Peyer's patch (tissue), 4 donors: ENCODE measurements at regions not wholly inside any gene's neighbourhood (a gene's known extent, or its start where the extent isn't known, plus 50 kb on each side); places are given as distances from the start of the nearest gene placed in this dataset.
A peak's percentile ranks its signal among the peaks of the same experiment; 100 is the strongest.

Experiments
- DNase-seq, 3 donors: peaks; one replicate each; pipeline ENCODE4 v3.0.0-alpha.2; 2017 to 2019
- H3K27ac ChIP-seq, 4 donors: fragments of 200-600 bp; sonication (generic); one replicate each; pipeline ENCODE4 v1.5.1; 2016 to 2019
- H3K27me3 ChIP-seq, 2 donors: fragments of 200-600 bp; sonication (generic); one replicate each; pipeline ENCODE4 v1.5.1; 2019
- H3K36me3 ChIP-seq, 3 donors: fragments of 200-600 bp; sonication (generic); one replicate each; pipeline ENCODE4 v1.5.1; 2016 to 2019
- H3K4me1 ChIP-seq, 4 donors: fragments of 200-600 bp; sonication (generic); one replicate each; pipeline ENCODE4 v1.5.1; 2016 to 2019
- H3K4me3 ChIP-seq, 4 donors: fragments of 200-600 bp; sonication (generic); 1 replicate in 3 of 4; 2 replicates in 1 of 4; pipeline ENCODE4 v1.5.1; 2016 to 2019; ENCODE audit warnings: mild to moderate bottlenecking in 1 of 4
- H3K9me3 ChIP-seq, 4 donors: fragments of 200-600 bp; sonication (generic); one replicate each; pipeline ENCODE4 v1.5.1; 2016 to 2019; ENCODE audit warnings: mild to moderate bottlenecking in 1 of 4
- POLR2A ChIP-seq, 2 donors: fragments of 450-650 bp; IDR thresholded peaks; one replicate each; pipeline ENCODE4 v1.5.1; 2017; ENCODE audit warnings: antibody characterized with exemption in 2 of 2, mild to moderate bottlenecking in 2 of 2, moderate library complexity in 2 of 2
- TF ChIP-seq, protein P1 (sequence below), 6 experiments: fragments of 450-650 bp in 4 of 6; fragments of 200-600 bp in 2 of 6; sonication (generic) in 1 of 6; IDR thresholded peaks; one replicate each; pipeline ENCODE4 v1.5.1; 2017 to 2019; ENCODE audit warnings: antibody characterized with exemption in 6 of 6, mild to moderate bottlenecking in 3 of 6, moderate library complexity in 1 of 6

- DNase-seq = no peak
- Histone ChIP-seq H3K4me1 (no peaks in the 10 kb centered on the region), H3K4me3 (no peak overlapping the region), H3K27ac (no peak overlapping the region), H3K27me3 (no peaks in the 10 kb centered on the region), H3K9me3 (no peaks in the 10 kb centered on the region), H3K36me3 (no peaks in the 10 kb centered on the region)
- TF ChIP-seq POLR2A (IDR thresholded peaks at IDR 0.05) = no peak
- TF ChIP-seq, protein P1, sequence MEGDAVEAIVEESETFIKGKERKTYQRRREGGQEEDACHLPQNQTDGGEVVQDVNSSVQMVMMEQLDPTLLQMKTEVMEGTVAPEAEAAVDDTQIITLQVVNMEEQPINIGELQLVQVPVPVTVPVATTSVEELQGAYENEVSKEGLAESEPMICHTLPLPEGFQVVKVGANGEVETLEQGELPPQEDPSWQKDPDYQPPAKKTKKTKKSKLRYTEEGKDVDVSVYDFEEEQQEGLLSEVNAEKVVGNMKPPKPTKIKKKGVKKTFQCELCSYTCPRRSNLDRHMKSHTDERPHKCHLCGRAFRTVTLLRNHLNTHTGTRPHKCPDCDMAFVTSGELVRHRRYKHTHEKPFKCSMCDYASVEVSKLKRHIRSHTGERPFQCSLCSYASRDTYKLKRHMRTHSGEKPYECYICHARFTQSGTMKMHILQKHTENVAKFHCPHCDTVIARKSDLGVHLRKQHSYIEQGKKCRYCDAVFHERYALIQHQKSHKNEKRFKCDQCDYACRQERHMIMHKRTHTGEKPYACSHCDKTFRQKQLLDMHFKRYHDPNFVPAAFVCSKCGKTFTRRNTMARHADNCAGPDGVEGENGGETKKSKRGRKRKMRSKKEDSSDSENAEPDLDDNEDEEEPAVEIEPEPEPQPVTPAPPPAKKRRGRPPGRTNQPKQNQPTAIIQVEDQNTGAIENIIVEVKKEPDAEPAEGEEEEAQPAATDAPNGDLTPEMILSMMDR (IDR thresholded peaks at IDR 0.05) = no peak
Observed at GRCh38 chr11:123272565-123272964, 77.5 kb upstream of the CLMP start.

GRCh38 chr11:123268156-123268555, 73.1 kb upstream of the CLMP start:
- H3K9me3 ChIP-seq = no peaks in the 10 kb centered on the region
- TF ChIP-seq, protein P1 (IDR thresholded peaks at IDR 0.05) = no peak
- no peak for TF ChIP-seq POLR2A (IDR thresholded peaks at IDR 0.05)
- no peak overlapping the region for H3K4me3 ChIP-seq
- no peak for DNase-seq
- no peaks in the 10 kb centered on the region for H3K36me3 ChIP-seq
- no peaks in the 10 kb centered on the region for H3K27me3 ChIP-seq
- no peaks in the 10 kb centered on the region for H3K4me1 ChIP-seq
- no peak overlapping the region for H3K27ac ChIP-seq

DNA sequence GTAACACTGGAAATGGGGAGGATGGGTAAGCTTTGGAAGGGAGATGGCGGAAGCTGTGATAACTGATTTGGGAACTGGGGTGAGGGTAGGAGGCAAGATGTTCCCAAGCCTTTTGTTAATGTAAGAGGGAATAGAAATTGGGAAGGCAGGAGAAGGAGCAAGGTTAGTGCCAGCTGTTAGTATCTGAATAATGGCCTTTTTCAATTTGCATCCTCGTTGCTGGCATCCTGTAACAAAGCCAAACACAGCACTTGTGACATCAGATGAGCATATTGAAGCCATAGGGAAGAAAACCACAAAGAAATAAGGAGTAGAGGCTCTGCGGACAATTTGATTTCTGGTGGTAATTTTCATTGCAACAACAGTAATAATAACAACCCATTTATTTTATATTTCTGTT, 70.9 kb upstream of the CLMP start:
- DNase-seq = no peak
- no peak overlapping the region for H3K4me3 ChIP-seq
- H3K9me3 ChIP-seq = no peaks in the 10 kb centered on the region
- H3K27ac ChIP-seq = no peak overlapping the region
- TF ChIP-seq, protein P1 (IDR thresholded peaks at IDR 0.05) = no peak
- no peak for TF ChIP-seq POLR2A (IDR thresholded peaks at IDR 0.05)
- no peaks in the 10 kb centered on the region for H3K4me1 ChIP-seq
- no peaks in the 10 kb centered on the region for H3K27me3 ChIP-seq
- H3K36me3 ChIP-seq = no peaks in the 10 kb centered on the region

DNA sequence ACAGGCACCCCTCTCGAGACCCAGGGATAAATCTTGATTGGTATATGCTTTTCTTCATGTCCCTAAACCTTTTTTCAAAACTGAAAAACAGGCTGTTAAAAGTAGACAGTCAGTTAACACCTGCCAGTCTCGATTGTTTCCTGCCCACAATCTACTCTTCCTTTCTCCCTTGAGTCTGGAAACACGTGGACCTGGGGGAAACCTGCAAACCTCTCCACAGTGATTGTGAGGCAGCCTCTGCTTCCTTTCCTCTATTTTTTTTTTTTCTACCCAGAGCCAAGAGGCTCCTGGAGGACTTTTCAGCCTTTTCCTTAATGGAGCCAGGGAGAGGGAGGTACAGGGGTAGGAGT, 69.4 kb upstream of the CLMP start:
- Histone ChIP-seq H3K4me3 (no peak overlapping the region), H3K27ac (no peak overlapping the region), H3K36me3 (no peaks in the 10 kb centered on the region), H3K9me3 (no peaks in the 10 kb centered on the region), H3K4me1 (no peaks in the 10 kb centered on the region), H3K27me3 (no peaks in the 10 kb centered on the region)
- TF ChIP-seq POLR2A (IDR thresholded peaks at IDR 0.05) = no peak
- TF ChIP-seq, protein P1 (IDR thresholded peaks at IDR 0.05) = no peak
- DNase-seq = no peak

- DNase-seq = peak; percentile 38 to 86 (median 81)
- Histone ChIP-seq H3K4me3 (peak overlapping the region in 2 of 4 donors; percentile 36 to 38), H3K9me3 (no peaks in the 10 kb centered on the region), H3K36me3 (no peaks in the 10 kb centered on the region), H3K27ac (no peak overlapping the region), H3K4me1 (no peaks in the 10 kb centered on the region), H3K27me3 (no peaks in the 10 kb centered on the region)
- TF ChIP-seq, protein P1 (IDR thresholded peaks at IDR 0.05) = peak in 5 of 6 experiments; percentile 33 to 75 (median 71)
- no peak for TF ChIP-seq POLR2A (IDR thresholded peaks at IDR 0.05)
Observed at GRCh38 chr11:123261345-123262106, 66.5 kb upstream of the CLMP start.
